Activated naive CD8-positive, alpha-beta T cell treated with anti-CD3 and anti-CD28 coated beads, Interleukin-2, amount 10 ng/mL, durations not matched to agents 7 days and 5 days (primary cell): ENCODE measurements at regions not wholly inside any gene's neighbourhood (a gene's known extent, or its start where the extent isn't known, plus 50 kb on each side); places are given as distances from the start of the nearest gene placed in this dataset.

Experiments
- ATAC-seq: fragments of 150-1000 bp; cut with Tn5 transposase; one replicate; pipeline ENCODE4 v1.10.0; 2021; ENCODE audit warnings: low read depth, moderate library complexity
- POLR2A ChIA-PET: fragments of 350-600 bp; sonication (Branson Sonifier 250); formaldehyde crosslinking; loops from one replicate; lab custom pipeline; 2021; ENCODE audit warnings: antibody characterized with exemption; lab: Charles Lee
- DNase-seq: peaks from one replicate; pipeline ENCODE4 v3.0.0; 2021
- H3K27ac Mint-ChIP-seq: one replicate; pipeline ENCODE4 v1.8.0; 2022; ENCODE audit warnings: mild to moderate bottlenecking, mixed read lengths
- H3K27me3 Mint-ChIP-seq: one replicate; pipeline ENCODE4 v1.8.0; 2022; ENCODE audit warnings: mild to moderate bottlenecking, moderate library complexity, mixed read lengths
- H3K36me3 Mint-ChIP-seq: one replicate; pipeline ENCODE4 v1.8.0; 2021; ENCODE audit warnings: mild to moderate bottlenecking, mixed read lengths
- H3K4me1 Mint-ChIP-seq: one replicate; pipeline ENCODE4 v1.8.0; 2021; ENCODE audit warnings: mixed read lengths
- H3K4me3 Mint-ChIP-seq: one replicate; pipeline ENCODE4 v1.8.0; 2022; ENCODE audit warnings: mild to moderate bottlenecking, moderate library complexity, mixed read lengths
- H3K9me3 Mint-ChIP-seq: one replicate; pipeline ENCODE4 v1.8.0; 2021; ENCODE audit warnings: mixed read lengths

- H3K27me3 Mint-ChIP-seq: no peaks in the 10 kb centered on the region
- peaks cover 2% of the 10 kb centered on the region for H3K9me3 Mint-ChIP-seq
- no peak for DNase-seq
- H3K4me3 Mint-ChIP-seq: no peak overlapping the region
- ATAC-seq: no peak
- no peaks in the 10 kb centered on the region for H3K36me3 Mint-ChIP-seq
- H3K4me1 Mint-ChIP-seq: no peaks in the 10 kb centered on the region
- no peak overlapping the region for H3K27ac Mint-ChIP-seq
- POLR2A ChIA-PET: no interaction called here
Measured at GRCh38 chr11:115698243-115698642, 194.0 kb upstream of the CADM1 start.

DNA sequence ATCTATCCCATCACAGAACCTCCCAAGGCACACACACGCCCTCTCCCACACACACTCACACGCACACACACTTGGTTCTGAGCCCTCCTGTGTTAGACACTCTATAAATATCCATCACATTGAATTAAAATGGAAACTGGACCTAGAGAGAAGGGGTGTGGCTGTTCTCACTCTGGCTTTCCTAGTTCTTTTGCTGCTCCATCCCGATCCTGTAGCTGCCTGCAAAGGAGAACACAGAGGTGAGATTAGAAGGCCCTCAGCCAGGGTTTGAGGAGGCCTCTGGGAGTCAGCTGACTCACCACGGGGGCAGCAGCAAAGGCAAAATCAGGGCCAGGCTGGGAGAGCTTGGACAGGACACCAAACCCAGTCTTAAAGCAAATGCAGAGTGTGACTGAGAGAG is 192.3 kb upstream of the CADM1 start:
- POLR2A ChIA-PET: no interaction called here
- H3K27ac Mint-ChIP-seq: no peak overlapping the region

GRCh38 chr11:115695677-115696364 is 191.6 kb upstream of the CADM1 start:
- DNase-seq (no peak), ATAC-seq (no peak)
- Mint-ChIP-seq H3K27me3 (no peaks in the 10 kb centered on the region), H3K4me1 (no peaks in the 10 kb centered on the region), H3K36me3 (no peaks in the 10 kb centered on the region), H3K27ac (no peak overlapping the region), H3K4me3 (no peak overlapping the region), H3K9me3 (peaks cover 2% of the 10 kb centered on the region)
- POLR2A ChIA-PET: no interaction called here

More for the DNA sequence above, 192.3 kb upstream of the CADM1 start:
- Mint-ChIP-seq H3K4me1 (no peaks in the 10 kb centered on the region), H3K36me3 (no peaks in the 10 kb centered on the region), H3K27me3 (no peaks in the 10 kb centered on the region), H3K9me3 (peaks cover 2% of the 10 kb centered on the region), H3K4me3 (no peak overlapping the region)
- ATAC-seq: no peak
- no peak for DNase-seq

GRCh38 chr11:115693002-115693401 is 188.8 kb upstream of the CADM1 start:
- no peak overlapping the region for H3K27ac Mint-ChIP-seq
- ATAC-seq: no peak
- DNase-seq: no peak
- no peaks in the 10 kb centered on the region for H3K27me3 Mint-ChIP-seq
- no peaks in the 10 kb centered on the region for H3K9me3 Mint-ChIP-seq
- POLR2A ChIA-PET: no interaction called here
- H3K4me3 Mint-ChIP-seq: no peak overlapping the region
- no peaks in the 10 kb centered on the region for H3K36me3 Mint-ChIP-seq
- H3K4me1 Mint-ChIP-seq: no peaks in the 10 kb centered on the region

DNA sequence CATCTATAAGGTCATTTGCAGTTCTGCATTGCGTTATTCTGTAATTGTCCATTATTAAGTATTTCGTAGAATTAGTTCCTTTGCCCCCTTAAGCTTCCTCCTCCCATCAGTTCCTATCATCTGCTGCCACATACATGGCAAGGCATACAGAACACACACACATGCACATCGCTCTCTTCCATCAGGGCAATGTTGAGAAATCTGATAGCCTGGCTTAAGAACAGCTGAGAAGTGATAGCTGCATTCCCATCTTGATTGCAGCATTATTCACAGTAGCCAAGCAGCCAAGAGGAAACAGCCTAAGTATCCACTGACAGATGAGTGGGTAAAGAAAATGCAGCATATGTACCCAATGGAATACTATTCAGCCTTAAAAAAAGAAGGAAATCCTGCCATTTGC is 186.8 kb upstream of the CADM1 start:
- no peak for ATAC-seq
- no peaks in the 10 kb centered on the region for H3K9me3 Mint-ChIP-seq
- H3K4me3 Mint-ChIP-seq: no peak overlapping the region
- no peaks in the 10 kb centered on the region for H3K36me3 Mint-ChIP-seq
- POLR2A ChIA-PET: no interaction called here
- no peak overlapping the region for H3K27ac Mint-ChIP-seq
- no peak for DNase-seq
- H3K4me1 Mint-ChIP-seq: no peaks in the 10 kb centered on the region
- H3K27me3 Mint-ChIP-seq: no peaks in the 10 kb centered on the region

GRCh38 chr11:115687934-115688333 is 183.7 kb upstream of the CADM1 start:
- DNase-seq: no peak
- H3K4me3 Mint-ChIP-seq: no peak overlapping the region
- no peak overlapping the region for H3K27ac Mint-ChIP-seq
- no peaks in the 10 kb centered on the region for H3K4me1 Mint-ChIP-seq
- H3K9me3 Mint-ChIP-seq: peaks cover 3% of the 10 kb centered on the region
- H3K36me3 Mint-ChIP-seq: no peaks in the 10 kb centered on the region
- POLR2A ChIA-PET: no interaction called here
- H3K27me3 Mint-ChIP-seq: no peaks in the 10 kb centered on the region
- ATAC-seq: no peak

DNA sequence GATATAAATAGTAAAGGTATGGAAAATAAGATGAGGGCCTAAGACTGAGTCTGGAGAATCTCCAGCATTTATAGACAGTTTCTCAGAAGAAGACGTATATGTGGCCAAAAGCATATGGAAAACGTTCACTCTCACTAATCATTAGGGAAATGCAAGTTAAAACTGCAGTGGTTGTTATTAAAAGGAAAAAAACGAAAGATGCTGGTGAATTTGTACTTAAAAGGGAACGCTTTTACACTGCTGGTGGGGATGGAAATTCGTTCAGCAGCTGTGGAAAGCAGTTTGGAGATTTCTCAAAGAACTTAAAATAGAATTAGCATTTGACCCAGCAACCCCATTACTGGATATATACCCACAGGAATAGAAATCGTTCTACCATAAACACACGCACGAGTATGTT is 180.5 kb upstream of the CADM1 start:
- H3K27ac Mint-ChIP-seq: no peak overlapping the region
- POLR2A ChIA-PET: no interaction called here
- no peak for ATAC-seq
- H3K4me1 Mint-ChIP-seq: no peaks in the 10 kb centered on the region
- H3K27me3 Mint-ChIP-seq: no peaks in the 10 kb centered on the region
- DNase-seq: no peak
- no peaks in the 10 kb centered on the region for H3K36me3 Mint-ChIP-seq
- peaks cover 4% of the 10 kb centered on the region for H3K9me3 Mint-ChIP-seq
- no peak overlapping the region for H3K4me3 Mint-ChIP-seq

GRCh38 chr11:115684135-115684534 is 179.9 kb upstream of the CADM1 start:
- Mint-ChIP-seq H3K9me3 (peaks cover 4% of the 10 kb centered on the region), H3K36me3 (no peaks in the 10 kb centered on the region), H3K4me1 (no peaks in the 10 kb centered on the region), H3K27ac (no peak overlapping the region), H3K27me3 (no peaks in the 10 kb centered on the region), H3K4me3 (no peak overlapping the region)
- POLR2A ChIA-PET: no interaction called here
- DNase-seq (no peak), ATAC-seq (no peak)

DNA sequence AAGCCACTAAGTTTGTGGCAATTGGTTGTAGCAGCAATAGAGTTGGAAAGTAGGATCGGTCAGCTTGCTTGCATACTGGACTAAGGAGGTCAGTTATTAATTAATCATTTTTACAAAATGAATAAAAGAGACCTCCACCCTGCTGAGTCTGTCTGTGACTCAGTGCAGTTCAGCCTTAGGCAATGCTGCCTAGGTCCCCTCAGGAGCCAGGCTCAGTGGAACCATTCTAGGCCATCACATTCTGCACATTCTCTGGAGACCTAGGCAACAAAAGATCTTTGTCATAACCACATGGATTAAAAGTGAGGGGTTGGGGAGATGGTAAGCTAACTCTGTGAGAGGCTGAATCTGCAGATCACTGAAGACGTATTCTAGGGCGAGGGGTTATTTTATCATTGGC is 178.7 kb upstream of the CADM1 start:
- H3K27me3 Mint-ChIP-seq: no peaks in the 10 kb centered on the region
- H3K4me1 Mint-ChIP-seq: no peaks in the 10 kb centered on the region
- POLR2A ChIA-PET: no interaction called here
- H3K27ac Mint-ChIP-seq: no peak overlapping the region
- peaks cover 4% of the 10 kb centered on the region for H3K9me3 Mint-ChIP-seq
- H3K36me3 Mint-ChIP-seq: no peaks in the 10 kb centered on the region
- no peak for DNase-seq
- no peak for ATAC-seq
- H3K4me3 Mint-ChIP-seq: no peak overlapping the region

GRCh38 chr11:115682101-115682500 is 177.9 kb upstream of the CADM1 start:
- Mint-ChIP-seq H3K4me3 (no peak overlapping the region), H3K36me3 (no peaks in the 10 kb centered on the region), H3K4me1 (no peaks in the 10 kb centered on the region), H3K27ac (no peak overlapping the region), H3K9me3 (peaks cover 4% of the 10 kb centered on the region), H3K27me3 (no peaks in the 10 kb centered on the region)
- POLR2A ChIA-PET: no interaction called here
- DNase-seq (no peak), ATAC-seq (no peak)

GRCh38 chr11:115679945-115680344 is 175.7 kb upstream of the CADM1 start:
- Mint-ChIP-seq H3K4me3 (no peak overlapping the region), H3K4me1 (no peaks in the 10 kb centered on the region), H3K27me3 (no peaks in the 10 kb centered on the region), H3K27ac (no peak overlapping the region), H3K36me3 (no peaks in the 10 kb centered on the region), H3K9me3 (peaks cover 4% of the 10 kb centered on the region)
- DNase-seq: no peak
- ATAC-seq: no peak
- POLR2A ChIA-PET: no interaction called here

DNA sequence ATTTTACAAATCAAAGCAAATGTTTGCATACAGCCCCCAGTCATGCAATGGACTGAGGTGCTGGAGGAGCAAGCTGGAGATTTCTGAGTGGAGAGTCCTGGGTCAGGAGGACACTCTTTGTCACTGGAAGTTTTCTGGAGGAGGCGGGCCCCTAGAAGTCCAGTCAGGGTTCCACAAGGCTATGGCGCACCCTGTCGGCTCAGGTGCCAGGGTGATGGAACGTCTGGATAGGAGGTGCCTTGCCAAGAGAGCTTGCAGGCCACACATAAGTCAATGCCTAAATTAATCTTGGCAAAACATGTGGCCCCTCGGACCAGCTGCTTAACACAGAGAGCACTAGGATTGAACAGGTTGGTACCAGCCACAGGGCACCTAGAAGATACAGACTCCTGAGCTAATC is 174.7 kb upstream of the CADM1 start:
- H3K4me1 Mint-ChIP-seq: no peaks in the 10 kb centered on the region
- no peak overlapping the region for H3K4me3 Mint-ChIP-seq
- POLR2A ChIA-PET: no interaction called here
- no peaks in the 10 kb centered on the region for H3K36me3 Mint-ChIP-seq
- no peak overlapping the region for H3K27ac Mint-ChIP-seq
- DNase-seq: no peak
- peaks cover 1% of the 10 kb centered on the region for H3K9me3 Mint-ChIP-seq
- no peak for ATAC-seq
- no peaks in the 10 kb centered on the region for H3K27me3 Mint-ChIP-seq

DNA sequence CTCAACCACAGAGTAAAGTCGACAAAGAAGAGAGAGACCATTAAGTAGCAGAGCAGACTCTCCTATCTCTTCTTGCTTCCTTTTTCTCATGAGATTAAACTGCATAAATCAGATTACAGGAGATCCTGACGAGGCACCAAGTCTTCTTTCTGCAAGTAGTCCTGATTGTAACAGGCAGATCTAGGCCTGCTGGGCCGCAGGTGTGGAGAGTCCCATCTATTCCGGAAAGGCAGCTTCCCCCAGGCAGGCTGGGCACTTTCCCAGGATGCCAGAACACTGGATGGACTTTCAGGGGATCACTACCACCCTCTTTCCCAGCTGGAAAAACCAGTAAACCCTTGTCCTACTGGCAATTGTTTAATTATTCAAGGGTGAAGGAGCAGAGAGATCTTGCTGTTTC is 173.0 kb upstream of the CADM1 start:
- Mint-ChIP-seq H3K36me3 (no peaks in the 10 kb centered on the region), H3K4me3 (no peak overlapping the region), H3K27ac (no peak overlapping the region), H3K4me1 (no peaks in the 10 kb centered on the region), H3K27me3 (no peaks in the 10 kb centered on the region), H3K9me3 (no peaks in the 10 kb centered on the region)
- DNase-seq (no peak), ATAC-seq (no peak)
- POLR2A ChIA-PET: no interaction called here

- no peak for ATAC-seq
- Mint-ChIP-seq H3K4me3 (no peak overlapping the region), H3K4me1 (no peaks in the 10 kb centered on the region), H3K9me3 (no peaks in the 10 kb centered on the region), H3K27me3 (no peaks in the 10 kb centered on the region), H3K27ac (no peak overlapping the region), H3K36me3 (no peaks in the 10 kb centered on the region)
- POLR2A ChIA-PET: no interaction called here
- DNase-seq: no peak
Measured at GRCh38 chr11:115676768-115677167, 172.6 kb upstream of the CADM1 start.

GRCh38 chr11:115676206-115676605 is 172.0 kb upstream of the CADM1 start:
- H3K27ac Mint-ChIP-seq: no peak overlapping the region
- no peaks in the 10 kb centered on the region for H3K4me1 Mint-ChIP-seq
- H3K4me3 Mint-ChIP-seq: no peak overlapping the region
- no peaks in the 10 kb centered on the region for H3K9me3 Mint-ChIP-seq
- H3K36me3 Mint-ChIP-seq: no peaks in the 10 kb centered on the region
- POLR2A ChIA-PET: no interaction called here
- H3K27me3 Mint-ChIP-seq: no peaks in the 10 kb centered on the region
- ATAC-seq (no peak), DNase-seq (no peak)
